Naive thymus-derived CD8-positive, alpha-beta T cell (primary cell): ENCODE measurements at regions not wholly inside any gene's neighbourhood (a gene's known extent, or its start where the extent isn't known, plus 50 kb on each side); places are given as distances from the start of the nearest gene placed in this dataset.
"Not testable (repeated sequence)": the region's sequence is repeated elsewhere in the genome, so short reads cannot be mapped to it uniquely, and the experiment has no call there.

Source experiments
- ATAC-seq, 2 donors: fragments of 150-1000 bp; cut with Tn5 transposase in 1 of 2; sonication (Bioruptor Pico), chemical (Tn5 transposase) in 1 of 2; 1 replicate in 1 of 2; 2 replicates in 1 of 2; pipeline ENCODE4 v1.10.0; 2021; ENCODE audit warnings: mild to moderate bottlenecking in 2 of 2, moderate library complexity in 2 of 2
- POLR2A ChIA-PET: fragments of 350-600 bp; sonication (Branson Sonifier 250); formaldehyde crosslinking; loops from one replicate; lab custom pipeline; 2021; ENCODE audit warnings: antibody characterized with exemption; lab: Charles Lee
- DNase-seq, 10 donors: peaks; one replicate each; pipeline versions ENCODE4 v3.0.0 to v3.0.0-alpha.2; 2020 to 2022
- H3K27ac Mint-ChIP-seq, 10 donors: one replicate each; pipeline ENCODE4 v1.8.0; 2020 to 2022; ENCODE audit warnings: mild to moderate bottlenecking in 10 of 10, mixed read lengths in 10 of 10, moderate library complexity in 4 of 10, inconsistent platforms in 1 of 10
- H3K27me3 Mint-ChIP-seq, 5 donors: one replicate each; pipeline ENCODE4 v1.8.0; 2021 to 2022; ENCODE audit warnings: mixed read lengths in 5 of 5
- H3K36me3 Mint-ChIP-seq, 3 donors: one replicate each; pipeline ENCODE4 v1.8.0; 2020 to 2022; ENCODE audit warnings: mixed read lengths in 3 of 3, mild to moderate bottlenecking in 2 of 3, inconsistent platforms in 1 of 3
- H3K4me1 Mint-ChIP-seq, 4 donors: one replicate each; pipeline ENCODE4 v1.8.0; 2021 to 2022; ENCODE audit warnings: mixed read lengths in 4 of 4
- H3K4me3 Mint-ChIP-seq, 10 donors: one replicate each; pipeline ENCODE4 v1.8.0; 2020 to 2022; ENCODE audit warnings: mild to moderate bottlenecking in 10 of 10, mixed read lengths in 10 of 10, moderate library complexity in 6 of 10, inconsistent platforms in 1 of 10
- H3K9me3 Mint-ChIP-seq, 9 donors: one replicate each; pipeline ENCODE4 v1.8.0; 2020 to 2022; ENCODE audit warnings: mixed read lengths in 9 of 9, mild to moderate bottlenecking in 3 of 9, inconsistent platforms in 1 of 9, moderate library complexity in 1 of 9

- no peak for ATAC-seq
- peaks cover 12 to 95% (median 54%) of the 10 kb centered on the region in 9 donors for H3K9me3 Mint-ChIP-seq
- POLR2A ChIA-PET: interaction anchor here (1.3 kb wide), 1 partner anchor 83 kb away, joined by 4 read pairs; the partner anchor contains the start of gene ZNF737
- peak overlapping the region in 1 of 10 donors; percentile 4 for H3K4me3 Mint-ChIP-seq
- H3K27ac Mint-ChIP-seq: no peak overlapping the region
- DNase-seq: peak in 3 of 10 donors; percentile 1 to 14 (median 7)
- peaks cover 2 to 63% (median 20%) of the 10 kb centered on the region in 3 donors for H3K36me3 Mint-ChIP-seq
- peaks cover 0 to 3% (median 0%) of the 10 kb centered on the region in 5 donors for H3K27me3 Mint-ChIP-seq
- H3K4me1 Mint-ChIP-seq: peaks cover 0 to 4% (median under 1%) of the 10 kb centered on the region in 4 donors
Measured at GRCh38 chr19:20482721-20483120, 82.9 kb downstream of the ZNF737 start.

- Mint-ChIP-seq H3K4me1 (peaks cover 0 to 5% (median 2%) of the 10 kb centered on the region in 4 donors), H3K27ac (peak overlapping the region in 1 of 10 donors; percentile 37), H3K36me3 (peaks cover 2 to 65% (median 22%) of the 10 kb centered on the region in 3 donors), H3K27me3 (peaks cover 0 to 3% (median 0%) of the 10 kb centered on the region in 5 donors), H3K9me3 (peaks cover 21 to 95% (median 56%) of the 10 kb centered on the region in 9 donors), H3K4me3 (peak overlapping the region in 1 of 10 donors; percentile 3)
- no peak for DNase-seq
- POLR2A ChIA-PET: interaction anchor here (1.3 kb wide), 1 partner anchor 84 kb away, joined by 4 read pairs; the partner anchor contains the start of gene ZNF737
- no peak for ATAC-seq
Measured at GRCh38 chr19:20481736-20482135, 83.8 kb downstream of the ZNF737 start.

- H3K9me3 Mint-ChIP-seq: peaks cover 20 to 95% (median 55%) of the 10 kb centered on the region in 9 donors
- POLR2A ChIA-PET: interaction anchor here (1.2 kb wide), 1 partner anchor 85 kb away, joined by 3 read pairs; the partner anchor contains the start of gene ZNF737
- no peak overlapping the region for H3K4me3 Mint-ChIP-seq
- H3K36me3 Mint-ChIP-seq: peaks cover 2 to 67% (median 26%) of the 10 kb centered on the region in 3 donors
- H3K27me3 Mint-ChIP-seq: peaks cover 0 to 10% (median 0%) of the 10 kb centered on the region in 5 donors
- peaks cover 0 to 6% (median 2%) of the 10 kb centered on the region in 4 donors for H3K4me1 Mint-ChIP-seq
- no peak overlapping the region for H3K27ac Mint-ChIP-seq
- ATAC-seq (no peak), DNase-seq (no peak)
Measured at GRCh38 chr19:20479483-20479882, 86.1 kb downstream of the ZNF737 start.

GRCh38 chr19:20478936-20479335 lies 86.6 kb downstream of the ZNF737 start:
- POLR2A ChIA-PET: interaction anchor here (1.2 kb wide), 1 partner anchor 86 kb away, joined by 3 read pairs; the partner anchor contains the start of gene ZNF737
- DNase-seq (no peak), ATAC-seq (no peak)
- peaks cover 0 to 10% (median 0%) of the 10 kb centered on the region in 5 donors for H3K27me3 Mint-ChIP-seq
- H3K36me3 Mint-ChIP-seq: peaks cover 2 to 66% (median 30%) of the 10 kb centered on the region in 3 donors
- peak overlapping the region in 1 of 10 donors; percentile 19 for H3K4me3 Mint-ChIP-seq
- H3K4me1 Mint-ChIP-seq: peaks cover 0 to 6% (median 2%) of the 10 kb centered on the region in 4 donors
- no peak overlapping the region for H3K27ac Mint-ChIP-seq
- H3K9me3 Mint-ChIP-seq: peaks cover 17 to 94% (median 57%) of the 10 kb centered on the region in 9 donors

- H3K36me3 Mint-ChIP-seq: peaks cover 0 to 50% (median 18%) of the 10 kb centered on the region in 3 donors
- no peak overlapping the region for H3K27ac Mint-ChIP-seq
- H3K4me3 Mint-ChIP-seq: no peak overlapping the region
- DNase-seq (no peak), ATAC-seq (no peak)
- POLR2A ChIA-PET: no interaction called here
- peaks cover 9 to 52% (median 34%) of the 10 kb centered on the region in 9 donors for H3K9me3 Mint-ChIP-seq
- H3K27me3 Mint-ChIP-seq: peaks cover 0 to 10% (median 0%) of the 10 kb centered on the region in 5 donors
- H3K4me1 Mint-ChIP-seq: peaks cover 0 to 4% (median 0%) of the 10 kb centered on the region in 4 donors
Measured at GRCh38 chr19:20472854-20473253, 92.7 kb downstream of the ZNF737 start.

GRCh38 chr19:20471431-20471830 lies 94.2 kb downstream of the ZNF737 start:
- Mint-ChIP-seq H3K4me3 (no peak overlapping the region), H3K4me1 (peaks cover 0 to under 1% (median 0%) of the 10 kb centered on the region in 4 donors), H3K27ac (no peak overlapping the region), H3K9me3 (peaks cover 4 to 38% (median 19%) of the 10 kb centered on the region in 9 donors), H3K36me3 (peaks cover 0 to 36% (median 11%) of the 10 kb centered on the region in 3 donors), H3K27me3 (peaks cover 0 to 10% (median 0%) of the 10 kb centered on the region in 5 donors)
- POLR2A ChIA-PET: no interaction called here
- ATAC-seq (no peak), DNase-seq (no peak)

- H3K27ac Mint-ChIP-seq: no peak overlapping the region
- H3K9me3 Mint-ChIP-seq: peaks cover 0 to 35% (median 11%) of the 10 kb centered on the region in 9 donors
- POLR2A ChIA-PET: no interaction called here
- no peak overlapping the region for H3K4me3 Mint-ChIP-seq
- H3K4me1 Mint-ChIP-seq: no peaks in the 10 kb centered on the region
- peaks cover 0 to 2% (median 0%) of the 10 kb centered on the region in 5 donors for H3K27me3 Mint-ChIP-seq
- H3K36me3 Mint-ChIP-seq: peaks cover 0 to 27% (median 8%) of the 10 kb centered on the region in 3 donors
- ATAC-seq (no peak), DNase-seq (no peak)
Measured at GRCh38 chr19:20470345-20471135, 95.0 kb downstream of the ZNF737 start.

GRCh38 chr19:20466638-20466990 lies 99.0 kb downstream of the ZNF737 start:
- H3K4me1 Mint-ChIP-seq, POLR2A ChIA-PET, DNase-seq, ATAC-seq, H3K27me3 Mint-ChIP-seq, H3K4me3 Mint-ChIP-seq, H3K27ac Mint-ChIP-seq: not testable (repeated sequence)
- peaks cover 0 to 12% (median 3%) of the 10 kb centered on the region in 3 donors for H3K36me3 Mint-ChIP-seq
- H3K9me3 Mint-ChIP-seq: peaks cover 0 to 27% (median 5%) of the 10 kb centered on the region in 9 donors

GRCh38 chr19:20465922-20466637 lies 99.5 kb downstream of the ZNF737 start:
- H3K4me1 Mint-ChIP-seq, H3K4me3 Mint-ChIP-seq, ATAC-seq, H3K27ac Mint-ChIP-seq, POLR2A ChIA-PET, H3K27me3 Mint-ChIP-seq, DNase-seq: not testable (repeated sequence)
- peaks cover 0 to 22% (median 5%) of the 10 kb centered on the region in 9 donors for H3K9me3 Mint-ChIP-seq
- peaks cover 0 to 12% (median 3%) of the 10 kb centered on the region in 3 donors for H3K36me3 Mint-ChIP-seq

- Mint-ChIP-seq H3K27ac (peak overlapping the region in 9 of 10 donors; percentile 19 to 73 (median 51)), H3K36me3 (no peaks in the 10 kb centered on the region), H3K4me1 (peaks cover 3 to 10% (median 9%) of the 10 kb centered on the region in 4 donors), H3K4me3 (peak overlapping the region in 1 of 10 donors; percentile 9), H3K27me3 (no peaks in the 10 kb centered on the region), H3K9me3 (peaks cover 0 to 2% (median 0%) of the 10 kb centered on the region in 9 donors)
- DNase-seq (peak in 1 of 10 donors; percentile 1), ATAC-seq (no peak)
- POLR2A ChIA-PET: no interaction called here
Measured at GRCh38 chr19:20453425-20453935, 112.1 kb downstream of the ZNF737 start.

GRCh38 chr19:20444202-20444885 lies 121.2 kb downstream of the ZNF737 start:
- ATAC-seq: no peak
- Mint-ChIP-seq H3K36me3 (peaks cover 0 to 16% (median 3%) of the 10 kb centered on the region in 3 donors), H3K9me3 (peaks cover 0 to 10% (median 2%) of the 10 kb centered on the region in 9 donors), H3K4me1 (peaks cover 0 to 8% (median 2%) of the 10 kb centered on the region in 4 donors), H3K4me3 (no peak overlapping the region), H3K27me3 (peaks cover 0 to 2% (median 0%) of the 10 kb centered on the region in 5 donors), H3K27ac (no peak overlapping the region)
- DNase-seq: no peak
- POLR2A ChIA-PET: no interaction called here
